ENCODE measurements at regions not wholly inside any gene's neighbourhood (a gene's known extent, or its start where the extent isn't known, plus 50 kb on each side); places are given as distances from the start of the nearest gene placed in this dataset.
"Not testable (repeated sequence)": the region's sequence is repeated elsewhere in the genome, so short reads cannot be mapped to it uniquely, and the experiment has no call there.

- TF ChIP-seq CTCF (conservative IDR thresholded peaks at IDR 0.05; ENCODE audit: low read length); EZH2phosphoT487 (IDR thresholded peaks at IDR 0.05; ENCODE audit: borderline replicate concordance, low read depth, low read length): not testable (repeated sequence)
These were observed 104.3 kb downstream of the HFE start for GRCh38 chr6:26191512-26191911.
